ENCODE measurements at regions not wholly inside any gene's neighbourhood (a gene's known extent, or its start where the extent isn't known, plus 50 kb on each side); places are given as distances from the start of the nearest gene placed in this dataset.

DNA sequence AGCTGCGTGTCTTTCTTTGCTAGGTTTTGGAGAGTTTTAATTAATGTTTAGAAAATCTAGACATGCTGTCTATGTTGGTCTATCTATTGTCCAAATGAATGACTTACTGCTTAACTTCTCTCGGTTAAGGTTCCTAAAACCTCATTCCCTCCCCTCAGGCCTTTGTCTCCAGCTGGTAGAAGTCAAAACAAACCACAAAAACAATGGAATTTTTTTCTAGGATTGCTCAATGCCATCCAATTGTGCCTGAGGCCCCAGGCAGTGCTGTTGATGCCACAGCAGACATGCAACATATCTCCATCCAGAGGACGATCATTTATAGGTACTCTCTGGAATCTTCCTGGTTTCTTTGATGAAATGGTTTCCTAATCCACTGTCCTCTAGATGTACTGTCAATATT is 448.2 kb upstream of the TBX3 start:
- intact Hi-C loops (cut with micrococcal nuclease): no loop called here
- Histone ChIP-seq H2AFZ (ENCODE audit: low read length) (no peak overlapping the region), H4K20me1 (ENCODE audit: low read length) (no peaks in the 10 kb centered on the region), H3K4me2 (ENCODE audit: low read length) (no peak overlapping the region), H3K36me3 (ENCODE audit: low read depth, low read length) (no peaks in the 10 kb centered on the region), H3K4me1 (ENCODE audit: insufficient read depth, low read length) (peaks cover 16% of the 10 kb centered on the region), H3K9ac (ENCODE audit: low read length) (no peak overlapping the region), H3K27ac (ENCODE audit: low read length) (no peak overlapping the region), H3K79me2 (ENCODE audit: low read length) (no peaks in the 10 kb centered on the region), H3K27me3 (ENCODE audit: low read length) (no peaks in the 10 kb centered on the region), H3K9me2 (replicated peaks; ENCODE audit: low read length) (no peaks in the 10 kb centered on the region), H3K4me3 (ENCODE audit: low read length) (no peak overlapping the region), H3F3A (ENCODE audit: low read length, unreplicated experiment) (no peaks in the 10 kb centered on the region), H3K9me3 (ENCODE audit: low read length) (no peaks in the 10 kb centered on the region)
- ChIA-PET POLR2A (ENCODE audit: unreplicated experiment) (no interaction called here), CTCF (no interaction called here)
- no TSS peak for BruUV-seq (replicated peaks)
- TF ChIP-seq, protein P1, sequence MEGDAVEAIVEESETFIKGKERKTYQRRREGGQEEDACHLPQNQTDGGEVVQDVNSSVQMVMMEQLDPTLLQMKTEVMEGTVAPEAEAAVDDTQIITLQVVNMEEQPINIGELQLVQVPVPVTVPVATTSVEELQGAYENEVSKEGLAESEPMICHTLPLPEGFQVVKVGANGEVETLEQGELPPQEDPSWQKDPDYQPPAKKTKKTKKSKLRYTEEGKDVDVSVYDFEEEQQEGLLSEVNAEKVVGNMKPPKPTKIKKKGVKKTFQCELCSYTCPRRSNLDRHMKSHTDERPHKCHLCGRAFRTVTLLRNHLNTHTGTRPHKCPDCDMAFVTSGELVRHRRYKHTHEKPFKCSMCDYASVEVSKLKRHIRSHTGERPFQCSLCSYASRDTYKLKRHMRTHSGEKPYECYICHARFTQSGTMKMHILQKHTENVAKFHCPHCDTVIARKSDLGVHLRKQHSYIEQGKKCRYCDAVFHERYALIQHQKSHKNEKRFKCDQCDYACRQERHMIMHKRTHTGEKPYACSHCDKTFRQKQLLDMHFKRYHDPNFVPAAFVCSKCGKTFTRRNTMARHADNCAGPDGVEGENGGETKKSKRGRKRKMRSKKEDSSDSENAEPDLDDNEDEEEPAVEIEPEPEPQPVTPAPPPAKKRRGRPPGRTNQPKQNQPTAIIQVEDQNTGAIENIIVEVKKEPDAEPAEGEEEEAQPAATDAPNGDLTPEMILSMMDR (conservative IDR thresholded peaks at IDR 0.05; ENCODE audit: low read depth, low read length): no peak
- TF ChIP-seq EZH2 (IDR thresholded peaks at IDR 0.05; ENCODE audit: low read length, unreplicated experiment) (no peak), EZH2phosphoT487 (IDR thresholded peaks at IDR 0.05; ENCODE audit: borderline replicate concordance, low read length) (no peak)
- peak; percentile 88 for DNase-seq
- ATAC-seq: no peak

DNA sequence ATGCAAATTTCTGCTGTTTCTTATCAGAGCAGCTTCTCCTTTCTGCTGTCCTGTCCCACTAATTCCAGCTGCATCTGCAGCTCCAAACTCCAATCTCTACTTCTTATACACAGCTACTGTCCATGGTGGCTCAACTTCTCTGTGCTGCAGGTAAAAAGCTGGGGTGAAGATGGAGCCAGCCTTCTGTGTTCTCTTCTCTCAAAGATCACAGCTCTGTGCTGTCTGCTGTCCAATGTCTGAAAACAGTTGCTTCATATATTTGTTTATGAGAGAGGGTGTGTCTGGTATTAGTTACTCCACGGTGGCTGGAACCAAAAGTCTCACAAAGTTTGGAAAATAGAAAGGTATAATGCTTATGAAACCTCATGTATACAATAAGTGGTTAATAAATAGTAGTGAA is 445.8 kb upstream of the TBX3 start:
- intact Hi-C loops (cut with micrococcal nuclease): no loop called here
- Histone ChIP-seq H4K20me1 (ENCODE audit: low read length) (no peaks in the 10 kb centered on the region), H3K27ac (ENCODE audit: low read length) (no peak overlapping the region), H3K9ac (ENCODE audit: low read length) (no peak overlapping the region), H3F3A (ENCODE audit: low read length, unreplicated experiment) (no peaks in the 10 kb centered on the region), H3K9me3 (ENCODE audit: low read length) (no peaks in the 10 kb centered on the region), H3K79me2 (ENCODE audit: low read length) (no peaks in the 10 kb centered on the region), H3K9me2 (replicated peaks; ENCODE audit: low read length) (no peaks in the 10 kb centered on the region), H2AFZ (ENCODE audit: low read length) (no peak overlapping the region), H3K27me3 (ENCODE audit: low read length) (no peaks in the 10 kb centered on the region), H3K36me3 (ENCODE audit: low read depth, low read length) (no peaks in the 10 kb centered on the region), H3K4me3 (ENCODE audit: low read length) (no peak overlapping the region), H3K4me1 (ENCODE audit: insufficient read depth, low read length) (peaks cover 16% of the 10 kb centered on the region), H3K4me2 (ENCODE audit: low read length) (no peak overlapping the region)
- peak; percentile 51 for ATAC-seq
- BruUV-seq (replicated peaks): no TSS peak
- ChIA-PET POLR2A (ENCODE audit: unreplicated experiment) (interaction anchor here (0.6 kb wide), 1 partner anchor 43 kb away, joined by 13 read pairs; no protein-coding TSS in a partner anchor), CTCF (no interaction called here)
- no peak for TF ChIP-seq EZH2phosphoT487 (IDR thresholded peaks at IDR 0.05; ENCODE audit: borderline replicate concordance, low read length)
- TF ChIP-seq EZH2 (IDR thresholded peaks at IDR 0.05; ENCODE audit: low read length, unreplicated experiment): no peak
- TF ChIP-seq, protein P1 (conservative IDR thresholded peaks at IDR 0.05; ENCODE audit: low read depth, low read length): no peak
- peak; percentile 42 for DNase-seq

DNA sequence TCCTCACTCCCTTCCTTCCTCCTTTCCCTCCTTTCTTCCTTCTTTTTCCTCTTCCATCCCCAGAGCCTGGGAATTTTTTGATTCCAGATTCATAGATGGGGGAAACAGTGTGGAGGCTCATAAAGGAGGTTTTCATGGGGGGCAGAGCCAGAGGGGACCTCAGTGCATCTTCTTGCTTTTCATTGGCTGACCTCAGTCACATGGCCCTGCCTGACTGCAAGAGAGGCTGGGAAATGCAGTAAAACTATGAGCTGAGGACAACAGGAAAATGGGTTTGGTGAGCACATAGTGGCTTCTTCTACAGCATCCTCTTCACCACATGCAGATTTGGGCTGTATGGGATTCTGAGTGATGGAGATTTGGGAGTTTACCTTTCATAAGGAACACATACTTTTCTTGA is 437.1 kb upstream of the TBX3 start:
- no peaks in the 10 kb centered on the region for H3K79me2 ChIP-seq (ENCODE audit: low read length)
- H3F3A ChIP-seq (ENCODE audit: low read length, unreplicated experiment): no peaks in the 10 kb centered on the region
- H4K20me1 ChIP-seq (ENCODE audit: low read length): no peaks in the 10 kb centered on the region
- POLR2A ChIA-PET (ENCODE audit: unreplicated experiment): no interaction called here
- no peaks in the 10 kb centered on the region for H3K36me3 ChIP-seq (ENCODE audit: low read depth, low read length)
- H3K9ac ChIP-seq (ENCODE audit: low read length): no peak overlapping the region
- H3K4me1 ChIP-seq (ENCODE audit: insufficient read depth, low read length): no peaks in the 10 kb centered on the region
- H3K9me2 ChIP-seq (replicated peaks; ENCODE audit: low read length): 0 out of 2 replicates have a peak, but pooled peaks cover 8% of the 10 kb centered on the region
- intact Hi-C loops (cut with micrococcal nuclease): no loop called here
- H2AFZ ChIP-seq (ENCODE audit: low read length): no peak overlapping the region
- H3K27me3 ChIP-seq (ENCODE audit: low read length): no peaks in the 10 kb centered on the region
- no peak for TF ChIP-seq EZH2phosphoT487 (IDR thresholded peaks at IDR 0.05; ENCODE audit: borderline replicate concordance, low read length)
- no peak for TF ChIP-seq EZH2 (IDR thresholded peaks at IDR 0.05; ENCODE audit: low read length, unreplicated experiment)
- TF ChIP-seq, protein P1 (conservative IDR thresholded peaks at IDR 0.05; ENCODE audit: low read depth, low read length): no peak
- H3K4me2 ChIP-seq (ENCODE audit: low read length): no peak overlapping the region
- no peak for ATAC-seq
- no peaks in the 10 kb centered on the region for H3K9me3 ChIP-seq (ENCODE audit: low read length)
- DNase-seq: no peak
- no peak overlapping the region for H3K27ac ChIP-seq (ENCODE audit: low read length)
- BruUV-seq (replicated peaks): no TSS peak
- CTCF ChIA-PET: no interaction called here
- no peak overlapping the region for H3K4me3 ChIP-seq (ENCODE audit: low read length)
